Lower leg skin (tissue), 3 donors: ENCODE measurements at regions not wholly inside any gene's neighbourhood (a gene's known extent, or its start where the extent isn't known, plus 50 kb on each side); places are given as distances from the start of the nearest gene placed in this dataset.

Experiments used
- POLR2A ChIP-seq, 2 donors: fragments of 450-650 bp; IDR thresholded peaks; one replicate each; pipeline ENCODE4 v1.6.1; 2016 to 2017; ENCODE audit warnings: antibody characterized with exemption in 2 of 2, mild to moderate bottlenecking in 1 of 2, moderate library complexity in 1 of 2
- TF ChIP-seq, protein P1 (sequence below), 3 donors: fragments of 450-650 bp; IDR thresholded peaks; one replicate each; pipeline ENCODE4 v1.5.1; 2016; ENCODE audit warnings: antibody characterized with exemption in 3 of 3, mild to moderate bottlenecking in 3 of 3, moderate library complexity in 2 of 3

GRCh38 chr4:81954271-81954670 is 419.5 kb downstream of the HNRNPD start:
- TF ChIP-seq, protein P1, sequence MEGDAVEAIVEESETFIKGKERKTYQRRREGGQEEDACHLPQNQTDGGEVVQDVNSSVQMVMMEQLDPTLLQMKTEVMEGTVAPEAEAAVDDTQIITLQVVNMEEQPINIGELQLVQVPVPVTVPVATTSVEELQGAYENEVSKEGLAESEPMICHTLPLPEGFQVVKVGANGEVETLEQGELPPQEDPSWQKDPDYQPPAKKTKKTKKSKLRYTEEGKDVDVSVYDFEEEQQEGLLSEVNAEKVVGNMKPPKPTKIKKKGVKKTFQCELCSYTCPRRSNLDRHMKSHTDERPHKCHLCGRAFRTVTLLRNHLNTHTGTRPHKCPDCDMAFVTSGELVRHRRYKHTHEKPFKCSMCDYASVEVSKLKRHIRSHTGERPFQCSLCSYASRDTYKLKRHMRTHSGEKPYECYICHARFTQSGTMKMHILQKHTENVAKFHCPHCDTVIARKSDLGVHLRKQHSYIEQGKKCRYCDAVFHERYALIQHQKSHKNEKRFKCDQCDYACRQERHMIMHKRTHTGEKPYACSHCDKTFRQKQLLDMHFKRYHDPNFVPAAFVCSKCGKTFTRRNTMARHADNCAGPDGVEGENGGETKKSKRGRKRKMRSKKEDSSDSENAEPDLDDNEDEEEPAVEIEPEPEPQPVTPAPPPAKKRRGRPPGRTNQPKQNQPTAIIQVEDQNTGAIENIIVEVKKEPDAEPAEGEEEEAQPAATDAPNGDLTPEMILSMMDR (IDR thresholded peaks at IDR 0.05), result no peak
- TF ChIP-seq POLR2A (IDR thresholded peaks at IDR 0.05), result no peak
